HG03520 (cell line): ENCODE measurements at regions not wholly inside any gene's neighbourhood (a gene's known extent, or its start where the extent isn't known, plus 50 kb on each side); places are given as distances from the start of the nearest gene placed in this dataset.

Experiments used
- ATAC-seq: cut with Tn5 transposase; IDR thresholded peaks from one replicate; pipeline ENCODE4 v1.9.1; 2021; ENCODE audit warnings: mild to moderate bottlenecking, moderate library complexity; ENCODE audit not compliant: unreplicated experiment

- no peak for ATAC-seq
These were observed 130.9 kb upstream of the RPS6KA3 start for GRCh38 chrX:20397587-20397986.

DNA sequence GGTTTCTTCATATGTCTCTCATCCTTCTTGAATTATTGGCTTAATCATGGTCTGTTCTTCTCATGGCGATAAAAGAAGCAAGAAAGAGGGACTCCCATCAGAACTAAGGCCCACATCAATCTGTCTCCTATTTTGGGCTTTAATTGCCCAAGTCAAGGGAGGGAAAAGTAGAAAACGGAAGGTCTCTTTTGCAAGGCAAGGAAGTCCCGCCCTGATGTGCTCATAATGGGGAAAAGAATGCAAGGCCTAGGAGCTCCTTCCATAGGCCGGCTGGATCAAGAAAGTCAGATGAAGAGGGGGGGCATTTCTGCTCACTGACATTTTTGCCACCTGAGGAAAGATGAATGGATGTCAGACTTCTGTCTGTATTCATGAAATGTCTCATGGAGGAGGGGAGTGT, 127.7 kb upstream of the RPS6KA3 start:
- ATAC-seq, result no peak

- ATAC-seq, result no peak
These were observed 127.2 kb upstream of the RPS6KA3 start for GRCh38 chrX:20393944-20394343.

GRCh38 chrX:20388594-20388993, 121.9 kb upstream of the RPS6KA3 start:
- no peak for ATAC-seq

- ATAC-seq, result no peak
These were observed 116.8 kb upstream of the RPS6KA3 start for GRCh38 chrX:20383477-20383876.

DNA sequence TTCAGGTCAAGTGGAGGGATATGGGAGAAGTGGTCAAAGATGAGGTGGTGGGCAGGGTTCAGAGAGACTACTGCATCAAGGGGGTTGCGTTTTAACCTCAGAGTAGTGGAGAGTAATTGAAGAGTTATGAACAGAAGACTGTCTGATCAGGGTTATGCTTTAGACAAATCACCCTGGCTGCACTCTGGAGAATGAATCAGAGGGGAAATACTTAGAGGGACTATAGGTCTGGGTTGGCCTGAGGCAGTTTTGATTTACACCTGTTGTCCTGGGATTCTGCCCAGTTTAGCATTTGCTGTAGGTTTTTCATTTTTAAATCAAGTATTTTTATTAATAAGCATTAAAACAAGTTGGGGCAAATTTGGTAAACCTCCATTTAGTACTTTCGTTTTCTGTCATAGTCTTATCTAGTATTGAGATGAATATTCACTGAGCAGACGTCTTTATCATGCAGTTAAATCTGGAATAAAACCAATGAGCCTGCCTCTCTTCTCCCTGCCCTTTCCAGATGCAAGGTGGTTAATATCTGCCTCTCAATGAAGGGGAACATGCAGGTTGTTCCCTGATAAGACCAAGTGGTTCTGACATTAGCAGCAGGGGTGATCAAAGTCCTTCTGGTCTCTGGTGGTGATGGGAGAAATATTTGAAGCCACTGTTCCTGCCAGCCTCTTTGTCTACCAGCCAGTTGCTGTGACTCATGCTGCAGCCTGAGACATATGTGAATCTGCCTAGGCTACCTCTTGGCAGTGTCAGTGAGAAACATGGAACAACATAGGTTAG, 116.0 kb upstream of the RPS6KA3 start:
- peak; percentile 61 for ATAC-seq

- no peak for ATAC-seq
These were observed 115.4 kb upstream of the RPS6KA3 start for GRCh38 chrX:20382082-20382481.

DNA sequence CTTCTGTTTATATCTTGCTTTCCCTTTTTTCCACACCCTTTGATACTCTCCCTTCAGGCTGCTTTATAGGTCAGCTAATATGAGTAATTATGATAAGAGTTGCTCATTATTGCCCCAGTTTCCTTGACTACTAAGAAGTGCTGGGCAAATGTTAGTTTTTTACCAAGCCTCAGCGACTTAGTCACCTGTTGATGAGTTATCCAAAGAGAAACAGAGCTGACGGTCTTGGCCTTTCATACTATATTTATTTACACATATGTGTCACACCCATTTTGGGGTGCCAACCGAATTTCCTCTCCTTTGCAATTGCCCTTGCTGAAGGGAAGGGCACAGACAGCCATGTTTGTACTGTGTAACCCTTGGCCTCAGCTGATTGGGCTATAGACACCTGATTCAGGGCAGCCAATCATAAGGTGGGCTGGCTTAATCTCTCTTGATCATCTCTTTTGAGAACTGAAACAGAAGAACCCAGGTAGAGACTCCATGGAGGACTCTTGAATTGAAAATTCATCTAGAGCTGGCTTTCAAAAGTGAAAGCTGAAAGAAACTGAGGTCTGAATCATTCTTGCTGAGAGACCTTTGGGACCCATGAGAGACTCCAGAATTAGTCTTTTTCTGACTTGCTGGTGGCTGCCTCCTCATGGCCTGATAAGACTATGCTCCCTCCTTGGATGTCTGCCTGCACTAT, 111.7 kb upstream of the RPS6KA3 start:
- ATAC-seq, result no peak

GRCh38 chrX:20374900-20375438, 108.3 kb upstream of the RPS6KA3 start:
- ATAC-seq, result no peak

DNA sequence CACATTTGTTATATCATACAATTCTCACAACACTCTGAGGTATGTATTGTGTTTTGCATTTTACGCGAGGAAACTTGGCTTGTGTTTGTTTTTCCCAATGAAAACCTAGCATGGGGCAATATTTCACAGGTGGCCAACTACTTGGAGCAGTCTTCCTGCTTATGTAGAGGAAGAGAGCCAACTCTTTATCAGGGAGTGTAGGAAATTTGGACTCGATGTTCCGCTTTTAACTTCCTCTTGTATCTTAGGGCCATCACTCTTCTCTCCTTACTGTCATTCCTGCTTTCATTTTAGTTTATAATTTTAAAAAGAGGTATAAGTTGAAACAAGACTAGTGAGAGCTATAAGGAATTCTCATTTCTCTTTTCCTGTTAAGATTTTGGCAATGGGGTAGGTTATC, 107.7 kb upstream of the RPS6KA3 start:
- no peak for ATAC-seq

GRCh38 chrX:20373063-20373462, 106.4 kb upstream of the RPS6KA3 start:
- no peak for ATAC-seq

- ATAC-seq, result no peak
These were observed 105.8 kb upstream of the RPS6KA3 start for GRCh38 chrX:20372533-20372932.

GRCh38 chrX:20369468-20369867, 102.8 kb upstream of the RPS6KA3 start:
- ATAC-seq, result no peak

- ATAC-seq, result no peak
These were observed 97.5 kb upstream of the RPS6KA3 start for GRCh38 chrX:20364238-20364637.

DNA sequence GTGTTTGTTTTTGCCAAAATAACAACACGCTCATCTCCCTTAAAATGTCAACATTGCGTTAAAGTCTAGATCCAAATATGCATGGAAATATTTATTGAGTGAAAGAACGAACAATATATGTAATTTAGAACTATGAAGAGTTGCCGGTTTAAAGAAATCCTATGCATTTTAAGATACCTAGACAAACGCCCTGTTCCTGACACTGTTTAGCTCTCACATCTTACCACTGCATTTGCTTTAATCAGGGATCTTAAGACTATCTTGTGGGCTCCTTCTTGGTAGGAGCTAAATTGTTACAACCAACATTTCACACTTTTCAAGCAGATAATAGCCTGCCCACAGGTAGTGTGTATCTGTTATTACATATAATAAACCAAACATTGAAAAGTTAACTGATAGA, 96.6 kb upstream of the RPS6KA3 start:
- ATAC-seq, result no peak

GRCh38 chrX:20362268-20363267, 95.9 kb upstream of the RPS6KA3 start:
- ATAC-seq, result no peak

DNA sequence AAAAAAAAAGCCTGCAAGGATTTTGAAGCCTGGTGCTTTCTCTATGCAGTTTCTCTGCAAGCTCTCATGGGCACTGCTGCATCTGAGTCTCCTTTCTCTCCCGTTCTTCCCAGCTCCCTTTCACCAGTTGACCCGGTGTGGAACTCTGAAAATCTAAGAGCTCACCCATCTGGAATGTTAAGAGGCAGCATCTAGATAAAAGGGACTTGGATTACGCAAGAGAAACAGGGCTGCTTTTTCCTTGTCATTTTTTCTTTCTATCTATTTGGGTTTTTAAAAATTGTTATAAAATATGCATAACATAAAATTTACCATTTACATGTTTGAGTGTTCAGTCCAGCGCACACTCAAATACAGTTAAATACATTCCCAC, 95.2 kb upstream of the RPS6KA3 start:
- ATAC-seq, result no peak

- no peak for ATAC-seq
These were observed 94.6 kb upstream of the RPS6KA3 start for GRCh38 chrX:20361081-20361889.

DNA sequence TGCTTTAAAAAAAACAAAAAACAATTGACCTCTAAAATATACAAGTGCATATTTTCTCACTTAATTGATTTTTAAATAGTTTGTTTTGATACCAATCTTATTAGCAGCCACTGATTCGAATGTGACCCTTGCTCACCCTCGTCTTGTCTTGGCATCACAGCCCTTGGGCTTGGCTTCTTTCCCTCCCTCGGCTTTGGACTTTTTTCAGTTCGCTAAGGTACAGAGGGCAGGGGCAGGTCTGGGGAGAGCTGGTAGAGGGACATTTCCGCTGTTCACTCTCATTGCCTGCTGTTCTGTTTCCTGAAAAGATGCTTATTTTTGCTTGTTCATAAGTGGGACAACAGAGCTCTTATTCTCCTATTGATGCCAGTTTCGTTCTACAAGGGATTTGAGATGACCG, 88.5 kb upstream of the RPS6KA3 start:
- no peak for ATAC-seq

DNA sequence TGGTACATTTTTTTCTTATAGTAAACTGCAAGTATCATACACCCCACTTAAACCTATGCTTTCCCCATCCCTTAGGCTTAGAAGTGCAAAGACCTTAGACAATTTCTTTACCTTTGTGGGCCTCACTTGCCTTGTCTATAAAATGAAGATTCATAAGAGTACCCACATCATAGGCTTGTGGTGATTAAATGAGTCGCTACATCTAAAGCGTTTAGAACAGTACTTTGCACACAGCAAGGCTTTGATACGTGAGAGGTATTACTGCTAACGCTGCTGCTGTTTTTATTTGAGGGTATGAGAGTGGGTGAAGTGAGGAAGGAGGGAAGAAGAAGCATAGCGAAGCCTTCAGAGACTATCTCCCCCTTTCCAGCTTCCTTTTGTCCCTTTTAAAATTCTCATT, 87.8 kb upstream of the RPS6KA3 start:
- no peak for ATAC-seq
